ENCODE measurements at regions not wholly inside any gene's neighbourhood (a gene's known extent, or its start where the extent isn't known, plus 50 kb on each side); places are given as distances from the start of the nearest gene placed in this dataset.

DNA sequence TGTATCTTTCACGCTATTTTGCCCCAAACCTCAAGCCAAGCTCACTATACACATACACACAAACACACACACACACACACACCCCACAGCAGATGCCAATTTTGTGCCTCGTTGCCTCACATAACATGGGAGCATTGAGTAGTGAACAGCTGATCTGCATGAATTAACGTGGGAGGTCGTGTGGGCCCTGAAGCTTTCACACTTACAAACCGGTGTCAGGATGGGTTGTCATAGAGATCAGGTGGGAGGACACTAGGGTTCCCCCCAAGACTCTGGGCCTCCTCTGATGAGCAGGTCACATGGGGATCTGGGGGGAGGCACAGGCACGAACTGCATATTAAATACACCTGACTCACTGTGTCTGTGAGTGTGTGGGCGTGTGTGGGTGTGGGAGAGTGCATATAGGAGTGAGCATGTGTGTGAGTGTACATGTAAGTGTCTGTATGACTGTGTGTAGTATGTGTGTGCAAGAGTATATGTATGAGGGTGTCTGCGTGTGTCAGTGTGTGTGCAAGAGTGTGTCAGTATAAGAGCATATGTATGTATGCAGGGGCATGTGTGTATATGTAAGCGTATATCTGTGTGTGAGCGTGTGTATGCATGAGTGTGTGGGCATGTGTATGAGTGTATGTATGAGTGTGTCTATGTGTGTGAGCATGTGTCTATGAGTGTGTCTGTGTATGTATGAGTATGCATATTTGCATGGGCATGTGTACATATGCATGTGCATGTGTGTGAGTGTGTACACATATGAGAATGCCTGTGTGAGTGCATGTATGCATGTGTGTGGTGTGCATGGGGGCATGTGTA, 370.4 kb downstream of the PREX1 start:
- TF ChIP-seq, protein P1, sequence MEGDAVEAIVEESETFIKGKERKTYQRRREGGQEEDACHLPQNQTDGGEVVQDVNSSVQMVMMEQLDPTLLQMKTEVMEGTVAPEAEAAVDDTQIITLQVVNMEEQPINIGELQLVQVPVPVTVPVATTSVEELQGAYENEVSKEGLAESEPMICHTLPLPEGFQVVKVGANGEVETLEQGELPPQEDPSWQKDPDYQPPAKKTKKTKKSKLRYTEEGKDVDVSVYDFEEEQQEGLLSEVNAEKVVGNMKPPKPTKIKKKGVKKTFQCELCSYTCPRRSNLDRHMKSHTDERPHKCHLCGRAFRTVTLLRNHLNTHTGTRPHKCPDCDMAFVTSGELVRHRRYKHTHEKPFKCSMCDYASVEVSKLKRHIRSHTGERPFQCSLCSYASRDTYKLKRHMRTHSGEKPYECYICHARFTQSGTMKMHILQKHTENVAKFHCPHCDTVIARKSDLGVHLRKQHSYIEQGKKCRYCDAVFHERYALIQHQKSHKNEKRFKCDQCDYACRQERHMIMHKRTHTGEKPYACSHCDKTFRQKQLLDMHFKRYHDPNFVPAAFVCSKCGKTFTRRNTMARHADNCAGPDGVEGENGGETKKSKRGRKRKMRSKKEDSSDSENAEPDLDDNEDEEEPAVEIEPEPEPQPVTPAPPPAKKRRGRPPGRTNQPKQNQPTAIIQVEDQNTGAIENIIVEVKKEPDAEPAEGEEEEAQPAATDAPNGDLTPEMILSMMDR (IDR thresholded peaks at IDR 0.05) = no peak
- no peak for TF ChIP-seq POLR2A (IDR thresholded peaks at IDR 0.05)

All from right lobe of liver (tissue), 4 donors.